AG08396 (cell line): ENCODE measurements at regions not wholly inside any gene's neighbourhood (a gene's known extent, or its start where the extent isn't known, plus 50 kb on each side); places are given as distances from the start of the nearest gene placed in this dataset.
"Not testable (repeated sequence)": the region's sequence is repeated elsewhere in the genome, so short reads cannot be mapped to it uniquely, and the experiment has no call there.

Experiments
- DNase-seq: peaks from one replicate; pipeline ENCODE4 v3.0.0; 2012; ENCODE audit warnings: low spot score, mixed read lengths

DNA sequence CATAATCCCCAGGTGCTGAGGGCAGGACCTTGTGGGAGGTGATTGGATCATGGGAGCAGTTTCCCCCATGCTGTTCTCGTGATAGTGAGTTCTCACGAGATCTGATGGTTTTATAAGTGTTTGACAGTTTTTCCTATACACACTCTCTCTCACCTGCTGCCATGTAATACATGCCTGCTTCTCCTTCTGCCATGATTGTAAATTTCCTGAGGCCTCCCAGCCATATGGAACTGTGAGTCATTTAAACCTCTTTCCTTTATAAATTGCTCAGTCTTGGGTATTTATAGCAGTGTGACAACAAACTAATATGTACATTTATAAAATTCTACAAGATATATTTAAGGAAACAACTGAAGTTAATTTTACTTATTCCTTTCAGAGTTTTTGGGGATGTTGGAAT lies 170.8 kb upstream of the BET1 start:
- no peak for DNase-seq

DNA sequence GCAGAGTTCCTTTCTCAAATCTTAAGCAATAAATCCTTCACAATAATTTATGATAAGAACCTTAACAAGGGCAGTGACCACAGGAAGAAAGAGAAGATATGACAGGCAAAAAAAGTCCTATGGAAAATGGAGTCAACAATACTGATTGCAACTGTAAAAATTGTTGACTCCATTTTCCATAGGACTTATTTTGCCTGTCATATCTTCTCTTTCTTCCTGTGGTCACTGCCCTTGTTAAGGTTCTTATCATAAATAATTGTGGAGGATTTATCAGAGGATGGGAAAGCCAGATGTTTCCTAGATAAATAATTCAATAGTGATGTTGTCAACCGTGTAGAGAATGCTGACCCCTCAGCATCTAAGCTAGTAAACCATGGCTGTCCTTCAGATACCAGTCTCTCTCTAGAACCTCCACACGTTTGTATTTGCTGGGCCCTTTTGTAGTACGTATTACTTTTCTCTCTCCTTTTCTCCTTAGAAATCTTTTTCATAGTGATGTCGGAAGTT lies 172.6 kb upstream of the BET1 start:
- no peak for DNase-seq

DNA sequence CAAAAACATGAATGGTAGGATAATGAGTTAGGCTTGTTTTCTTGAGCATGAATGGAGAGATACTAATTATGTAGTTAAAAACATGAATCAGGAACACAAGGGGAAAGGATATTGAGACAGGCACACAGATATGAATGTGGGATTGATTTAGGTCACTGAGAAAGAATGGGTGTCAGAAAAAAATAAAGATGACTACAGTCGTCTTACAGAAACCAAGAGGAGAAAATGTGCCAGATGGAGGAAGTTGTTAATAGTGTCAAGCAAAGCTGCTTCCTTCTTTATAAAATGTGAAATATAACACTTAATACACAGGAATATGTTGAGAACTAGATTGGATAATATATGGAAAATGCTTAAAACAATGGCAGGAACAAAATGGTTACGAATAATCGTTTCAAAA lies 173.3 kb upstream of the BET1 start:
- DNase-seq = no peak

DNA sequence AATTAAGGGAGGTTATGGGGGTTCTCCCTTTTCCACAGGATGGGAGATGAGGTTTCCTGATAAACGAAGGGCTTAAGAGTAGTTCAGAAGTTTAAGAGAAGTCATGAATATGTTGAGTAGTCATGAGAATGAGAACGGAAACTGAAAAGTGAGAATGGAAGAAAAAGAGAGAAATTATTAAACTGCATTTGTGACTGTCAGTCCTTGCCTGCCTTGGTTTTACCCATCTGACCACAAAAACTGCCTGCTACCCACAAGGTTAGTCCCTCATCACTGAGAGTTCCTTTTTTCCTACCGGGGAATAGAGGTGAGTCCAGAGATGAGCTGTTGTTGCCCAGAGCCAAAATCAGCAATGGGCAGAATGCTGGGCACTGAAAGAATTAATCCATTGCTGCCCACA lies 174.1 kb upstream of the BET1 start:
- no peak for DNase-seq

GRCh38 chr7:94179466-94179865 lies 175.3 kb upstream of the BET1 start:
- no peak for DNase-seq

- DNase-seq = peak; percentile 53
Observed at GRCh38 chr7:94182066-94182465, 177.9 kb upstream of the BET1 start.

- no peak for DNase-seq
Observed at GRCh38 chr7:94182721-94183120, 178.6 kb upstream of the BET1 start.

GRCh38 chr7:94183289-94183749 lies 179.2 kb upstream of the BET1 start:
- peak; percentile 57 for DNase-seq

DNA sequence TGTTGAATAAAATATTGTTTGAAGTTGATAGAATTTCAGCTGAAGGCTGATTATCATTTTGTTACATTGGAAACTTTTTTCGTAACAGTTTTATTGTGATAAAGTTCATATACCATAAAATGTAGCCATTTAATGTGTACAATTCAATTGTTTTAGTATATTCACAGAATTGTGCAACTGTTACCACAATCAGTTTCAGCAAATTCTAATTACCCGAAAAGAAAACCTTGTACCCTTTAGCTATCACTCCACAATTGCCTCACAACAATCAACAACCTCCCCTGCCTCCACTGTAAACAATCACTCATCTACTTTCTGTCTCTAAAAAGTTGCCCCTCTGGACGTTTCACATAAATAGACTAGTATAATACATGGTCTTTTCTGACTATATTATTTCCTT lies 179.7 kb upstream of the BET1 start:
- DNase-seq = no peak

DNA sequence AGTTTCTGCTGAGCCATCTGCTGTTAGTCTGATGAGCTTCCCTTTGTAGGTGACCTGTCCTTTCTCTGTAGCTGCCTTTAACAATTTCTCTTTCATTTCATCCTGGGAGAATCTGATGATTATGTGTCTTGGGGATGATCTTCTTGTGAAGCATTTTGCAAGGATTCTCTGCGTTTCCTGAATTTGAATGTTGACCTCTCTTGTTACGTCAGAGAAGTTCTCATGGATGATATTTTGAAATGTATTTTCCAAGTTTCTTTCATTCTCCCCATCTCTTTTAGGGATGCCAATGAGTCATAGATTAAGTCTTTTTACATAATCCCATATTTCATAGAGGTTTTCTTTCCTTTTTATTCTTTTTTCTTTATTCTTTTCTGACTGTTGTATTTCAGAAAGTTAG lies 184.2 kb upstream of the BET1 start:
- no peak for DNase-seq

DNA sequence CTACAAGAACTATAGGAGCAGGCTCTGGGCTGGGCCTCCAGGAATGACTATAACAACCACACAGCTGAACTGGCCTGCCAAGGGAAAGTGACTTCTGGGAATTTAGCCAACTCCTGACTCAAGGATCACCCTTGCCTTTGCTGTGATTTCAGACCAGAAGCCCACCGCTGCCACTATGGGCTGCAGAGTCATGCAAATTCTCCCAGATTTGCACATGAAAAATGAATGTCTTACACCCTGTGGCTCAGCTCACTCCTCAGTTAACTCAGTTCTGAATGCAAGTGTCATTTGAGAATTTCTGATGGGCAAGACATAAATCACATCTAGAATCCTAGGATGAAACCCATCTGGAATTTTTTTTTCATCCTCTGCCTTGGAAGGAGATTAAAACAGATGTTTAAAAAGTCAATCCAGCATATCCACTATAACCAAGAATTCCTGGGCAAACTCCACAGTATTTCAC lies 186.5 kb upstream of the BET1 start:
- peak; percentile 67 for DNase-seq

GRCh38 chr7:94194426-94194825 lies 190.3 kb upstream of the BET1 start:
- DNase-seq = not testable (repeated sequence)

DNA sequence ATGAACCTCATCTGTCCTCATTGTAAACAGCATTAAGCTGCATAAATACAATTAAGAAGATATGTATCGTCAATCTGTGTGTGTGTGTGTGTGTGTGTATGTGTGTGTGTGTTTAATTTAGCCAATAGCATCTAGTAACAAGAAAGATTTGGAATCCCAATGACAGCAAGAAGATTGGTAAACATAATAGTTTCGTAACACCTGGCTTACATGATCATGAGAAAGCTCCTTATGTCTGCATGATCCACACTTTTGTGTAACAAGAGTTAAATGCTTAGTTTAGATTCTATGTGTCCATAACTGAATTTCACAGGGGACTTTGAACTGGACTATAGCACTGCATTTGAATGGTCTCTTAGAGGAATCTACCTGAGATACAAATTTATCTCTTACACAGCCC lies 191.0 kb upstream of the BET1 start:
- DNase-seq = no peak

DNA sequence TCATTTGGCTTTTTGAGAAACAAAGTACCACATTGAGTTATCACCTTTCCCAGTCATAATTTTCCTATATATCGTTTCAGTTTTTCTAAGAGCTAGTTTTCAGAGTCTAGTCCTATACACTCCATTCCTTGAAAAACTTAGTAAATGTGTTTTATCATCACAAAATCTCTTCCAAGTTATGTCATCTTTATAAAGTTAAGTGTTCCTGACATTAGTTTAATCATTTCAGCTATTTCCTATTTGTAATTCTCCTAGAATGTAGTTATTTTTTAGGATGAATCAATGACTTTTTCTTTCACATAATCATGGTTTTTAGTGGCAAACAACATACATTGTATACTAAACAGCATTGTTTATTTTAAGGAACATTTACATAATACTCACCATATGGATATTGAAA lies 191.7 kb upstream of the BET1 start:
- no peak for DNase-seq

- DNase-seq = no peak
Observed at GRCh38 chr7:94205529-94205928, 189.2 kb upstream of the COL1A2 start.

GRCh38 chr7:94206295-94206694 lies 188.4 kb upstream of the COL1A2 start:
- no peak for DNase-seq

GRCh38 chr7:94212160-94212559 lies 182.5 kb upstream of the COL1A2 start:
- DNase-seq = no peak

GRCh38 chr7:94216944-94217461 lies 177.7 kb upstream of the COL1A2 start:
- DNase-seq = no peak

DNA sequence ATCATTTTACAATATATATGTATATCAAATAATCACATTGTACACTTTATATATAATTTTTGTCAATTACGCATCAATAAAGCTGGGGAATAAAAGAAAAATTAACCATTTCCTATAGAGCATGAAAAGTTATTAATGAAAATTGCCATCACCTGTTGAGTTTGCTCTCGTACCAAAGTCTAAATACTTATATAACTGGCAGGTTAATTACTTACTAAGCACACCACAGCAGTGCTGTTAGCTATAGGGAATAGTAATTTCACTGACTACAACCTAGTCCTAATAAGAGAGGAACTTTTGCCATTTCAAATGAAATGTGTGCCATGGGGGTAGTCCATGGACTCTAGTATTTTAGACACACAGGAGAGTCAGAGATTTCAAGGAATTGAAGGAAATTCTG lies 176.9 kb upstream of the COL1A2 start:
- no peak for DNase-seq

DNA sequence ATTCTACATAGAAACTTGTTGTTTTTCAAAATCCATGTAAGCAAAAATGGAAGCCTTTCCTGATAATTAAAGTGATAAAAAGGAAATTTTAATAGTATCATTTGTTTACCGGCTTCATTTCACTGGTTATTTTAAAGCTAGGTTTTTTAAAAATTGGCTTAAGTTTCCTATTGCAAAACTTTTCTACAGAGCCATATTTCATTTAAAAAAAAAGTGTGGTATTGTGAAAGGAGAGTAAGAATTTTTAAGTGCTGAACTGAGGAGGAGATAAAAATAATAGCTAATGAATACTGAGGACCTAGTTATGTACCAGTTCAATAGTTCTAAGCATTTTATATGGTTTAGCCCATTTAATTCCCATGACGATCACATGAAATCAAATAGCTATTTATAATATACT lies 172.2 kb upstream of the COL1A2 start:
- DNase-seq = no peak

- peak; percentile 61 for DNase-seq
Observed at GRCh38 chr7:94223375-94224084, 171.2 kb upstream of the COL1A2 start.

- no peak for DNase-seq
Observed at GRCh38 chr7:94228223-94228622, 166.5 kb upstream of the COL1A2 start.

- no peak for DNase-seq
Observed at GRCh38 chr7:94228678-94229077, 166.0 kb upstream of the COL1A2 start.

DNA sequence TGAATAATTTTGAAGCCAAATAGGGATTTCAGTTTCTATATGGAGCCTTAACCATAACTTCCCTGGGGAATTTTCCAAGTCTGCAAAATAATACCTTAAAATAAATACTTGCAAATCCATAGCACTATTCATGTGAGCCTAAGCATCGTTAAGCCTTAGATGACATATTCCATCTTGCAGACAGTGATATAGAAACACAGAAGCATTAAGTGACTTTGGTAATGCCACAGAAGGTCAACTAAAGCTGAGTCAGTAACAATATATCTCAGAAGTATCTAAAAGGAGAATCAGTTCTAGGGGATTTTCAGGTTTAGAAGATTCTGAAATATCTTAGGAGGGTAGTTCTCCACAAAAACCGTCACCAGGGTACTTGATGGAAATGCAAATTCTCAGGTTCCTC lies 163.4 kb upstream of the COL1A2 start:
- no peak for DNase-seq
